Right lobe of liver (tissue), 6 donors: ENCODE measurements at regions not wholly inside any gene's neighbourhood (a gene's known extent, or its start where the extent isn't known, plus 50 kb on each side); places are given as distances from the start of the nearest gene placed in this dataset.

Experiments used
- ATAC-seq, 4 donors: fragments of 200-7000 bp; cut with Tn5 transposase; one replicate each; pipeline ENCODE4 v1.9.1; 2020; ENCODE audit warnings: mild to moderate bottlenecking in 4 of 4, moderate library complexity in 4 of 4
- DNase-seq, 3 donors: peaks; one replicate each; pipeline ENCODE4 v3.0.0-alpha.2; 2020
- H3K27ac ChIP-seq, 3 donors: fragments of 200-600 bp; one replicate each; pipeline ENCODE4 v1.8.0; 2022
- H3K27me3 ChIP-seq, 2 donors: fragments of 200-600 bp; one replicate each; pipeline ENCODE4 v1.8.0; 2022
- H3K36me3 ChIP-seq, 4 donors: fragments of 200-600 bp; sonication (generic) in 1 of 4; one replicate each; pipeline versions ENCODE4 v1.5.1 to v1.8.0; 2017 to 2022; ENCODE audit warnings: control low read depth in 1 of 4
- H3K4me1 ChIP-seq, 4 donors: fragments of 200-600 bp; sonication (generic) in 1 of 4; one replicate each; pipeline versions ENCODE4 v1.5.1 to v1.8.0; 2017 to 2022; ENCODE audit warnings: control low read depth in 1 of 4
- H3K4me3 ChIP-seq, 3 donors: fragments of 200-600 bp; one replicate each; pipeline ENCODE4 v1.8.0; 2022
- H3K9me3 ChIP-seq, 4 donors: fragments of 200-600 bp; sonication (generic) in 1 of 4; one replicate each; pipeline versions ENCODE4 v1.5.1 to v1.8.0; 2017 to 2022; ENCODE audit warnings: control low read depth in 1 of 4
- CTCF ChIP-seq, 4 donors: fragments of 200-600 bp in 3 of 4; fragments of 450-650 bp in 1 of 4; IDR thresholded peaks; one replicate each; pipeline versions ENCODE4 v1.5.1 to v1.8.0; 2016 to 2022; ENCODE audit warnings: antibody characterized with exemption in 4 of 4, mild to moderate bottlenecking in 2 of 4
- POLR2A ChIP-seq: fragments of 450-650 bp; IDR thresholded peaks from one replicate; pipeline ENCODE4 v1.6.1; 2017; ENCODE audit warnings: antibody characterized with exemption, mild to moderate bottlenecking
- WGBS: methylation state at CpG from one replicate; pipeline ENCODE4 v1.1.6; 2018; ENCODE audit warnings: low coverage, low lambda C conversion rate; ENCODE audit not compliant: insufficient coverage; ENCODE audit errors: missing lambda C conversion rate; 5-methylcytosine and 5-hydroxymethylcytosine counted together
- intact Hi-C, 2 donors: fragments of 100-400 bp; cut with DNase I; formaldehyde crosslinking; loops; one replicate each; pipeline versions ENCODE4 v1.11.2 to v1.14.1; 2022
- donor health status: DM: no; HTN: yes; CAD: no.
- donor health status: DM: no; HTN: no; CAD: no.
- donor health status: DM: no; HTN: no; CAD: no.
- donor health status: DM: no; HTN: yes; CAD: no.
- donor health status: DM: no; HTN: yes; CAD: no.

GRCh38 chr16:85544016-85544415 is 69.1 kb upstream of the GSE1 start:
- Histone ChIP-seq H3K4me3 (no peak overlapping the region), H3K36me3 (no peaks in the 10 kb centered on the region), H3K4me1 (peaks cover 0 to 13% (median 0%) of the 10 kb centered on the region in 4 donors), H3K9me3 (no peaks in the 10 kb centered on the region), H3K27me3 (no peaks in the 10 kb centered on the region), H3K27ac (no peak overlapping the region)
- WGBS, result 82% methylated on average over 3 of the region's 16 CpGs
- DNase-seq (no peak), ATAC-seq (no peak)
- intact Hi-C loops, result loop anchor here in 1 of 2 donors (10.0 kb wide), 1 partner anchor 119 kb away; no protein-coding TSS in a partner anchor
- TF ChIP-seq POLR2A, result no peak
- TF ChIP-seq CTCF (IDR thresholded peaks at IDR 0.05), result no peak

- ATAC-seq (no peak), DNase-seq (no peak)
- Histone ChIP-seq H3K27me3 (no peaks in the 10 kb centered on the region), H3K4me1 (peaks cover 0 to 7% (median 0%) of the 10 kb centered on the region in 4 donors), H3K9me3 (no peaks in the 10 kb centered on the region), H3K36me3 (no peaks in the 10 kb centered on the region), H3K27ac (no peak overlapping the region), H3K4me3 (no peak overlapping the region)
- TF ChIP-seq POLR2A (no peak), CTCF (IDR thresholded peaks at IDR 0.05) (no peak)
- WGBS, result 100% methylated on average over 1 of the region's 16 CpGs
- intact Hi-C loops, result loop anchor here in 1 of 2 donors (10.0 kb wide), 1 partner anchor 120 kb away; no protein-coding TSS in a partner anchor
Observed at GRCh38 chr16:85544668-85545067, 68.5 kb upstream of the GSE1 start.

GRCh38 chr16:85545227-85545818 is 67.8 kb upstream of the GSE1 start:
- TF ChIP-seq POLR2A, result no peak
- TF ChIP-seq CTCF (IDR thresholded peaks at IDR 0.05), result no peak
- 90% methylated on average over 6 of the region's 7 CpGs for WGBS
- H3K36me3 ChIP-seq, result no peaks in the 10 kb centered on the region
- no peak overlapping the region for H3K27ac ChIP-seq
- peaks cover 0 to under 1% (median 0%) of the 10 kb centered on the region in 4 donors for H3K4me1 ChIP-seq
- intact Hi-C loops, result loop anchor here in 1 of 2 donors (10.0 kb wide), 1 partner anchor 121 kb away; no protein-coding TSS in a partner anchor
- no peak for ATAC-seq
- H3K4me3 ChIP-seq, result no peak overlapping the region
- DNase-seq, result no peak
- no peaks in the 10 kb centered on the region for H3K9me3 ChIP-seq
- H3K27me3 ChIP-seq, result no peaks in the 10 kb centered on the region

GRCh38 chr16:85546585-85547447 is 66.3 kb upstream of the GSE1 start:
- H3K4me3 ChIP-seq, result no peak overlapping the region
- ATAC-seq, result peak in 3 of 4 donors; percentile 9 to 49 (median 32)
- no peak for DNase-seq
- H3K27ac ChIP-seq, result no peak overlapping the region
- H3K4me1 ChIP-seq, result no peaks in the 10 kb centered on the region
- no peaks in the 10 kb centered on the region for H3K27me3 ChIP-seq
- WGBS, result 83% methylated on average over 9 of the region's 21 CpGs
- TF ChIP-seq POLR2A, result no peak
- peak in 2 of 4 donors; percentile 12 to 14 for TF ChIP-seq CTCF (IDR thresholded peaks at IDR 0.05)
- intact Hi-C loops, result loop anchor here in 1 of 2 donors (10.0 kb wide), 1 partner anchor 122 kb away; no protein-coding TSS in a partner anchor
- no peaks in the 10 kb centered on the region for H3K9me3 ChIP-seq
- H3K36me3 ChIP-seq, result no peaks in the 10 kb centered on the region
